Loucy (cell line): ENCODE measurements at regions not wholly inside any gene's neighbourhood (a gene's known extent, or its start where the extent isn't known, plus 50 kb on each side); places are given as distances from the start of the nearest gene placed in this dataset.

Source experiments
- H2AFZ ChIP-seq: fragments of 200-600 bp; sonication (generic); 2 replicates; pipeline ENCODE4 v1.6.0; 2016; ENCODE audit warnings: antibody characterized with exemption, mild to moderate bottlenecking, low read length, moderate library complexity
- H3F3A ChIP-seq: fragments of 200-600 bp; 2 replicates; pipeline ENCODE4 v1.6.0; 2016; ENCODE audit warnings: antibody characterized with exemption, low read depth, mild to moderate bottlenecking
- H3K27me3 ChIP-seq: fragments of 200-600 bp; sonication (generic); 2 replicates; pipeline ENCODE4 v1.6.1; 2014; ENCODE audit warnings: low read length, mild to moderate bottlenecking; ENCODE audit not compliant: insufficient read depth, poor library complexity, severe bottlenecking
- H3K36me3 ChIP-seq: fragments of 200-600 bp; sonication (generic); 2 replicates; pipeline ENCODE4 v1.6.1; 2016; ENCODE audit warnings: low read length; ENCODE audit not compliant: insufficient read depth
- H3K4me1 ChIP-seq: fragments of 200-600 bp; sonication (generic); 2 replicates; pipeline ENCODE4 v1.5.1; 2014; ENCODE audit warnings: low read length, mild to moderate bottlenecking; ENCODE audit not compliant: insufficient read depth, poor library complexity, severe bottlenecking
- H3K4me2 ChIP-seq: fragments of 200-600 bp; sonication (generic); 2 replicates; pipeline ENCODE4 v1.6.0; 2014; ENCODE audit warnings: antibody characterized with exemption, low read length, low read depth, mild to moderate bottlenecking; ENCODE audit not compliant: poor library complexity, severe bottlenecking
- H3K4me3 ChIP-seq: fragments of 200-600 bp; sonication (generic); 2 replicates; pipeline ENCODE4 v1.5.1; 2014; ENCODE audit warnings: low read length, mild to moderate bottlenecking, mixed read lengths; ENCODE audit not compliant: poor library complexity, severe bottlenecking
- H3K79me2 ChIP-seq: fragments of 200-600 bp; sonication (generic); 2 replicates; pipeline ENCODE4 v1.6.1; 2014; ENCODE audit warnings: low read length; ENCODE audit not compliant: insufficient read depth
- H3K9ac ChIP-seq: fragments of 200-600 bp; sonication (generic); 2 replicates; pipeline ENCODE4 v1.6.0; 2014; ENCODE audit warnings: mild to moderate bottlenecking, low read depth, low read length, moderate library complexity; ENCODE audit not compliant: poor library complexity, severe bottlenecking
- H3K9me2 ChIP-seq: fragments of 200-600 bp; sonication (generic); replicated peaks from 2 replicates; pipeline ENCODE4 v1.6.1; 2016; ENCODE audit warnings: low read depth, low read length, mixed read lengths
- H3K9me3 ChIP-seq: fragments of 200-600 bp; sonication (generic); 2 replicates; pipeline ENCODE4 v1.6.1; 2014; ENCODE audit warnings: mild to moderate bottlenecking, antibody characterized with exemption, low read length, low read depth; ENCODE audit not compliant: insufficient read depth
- H4K20me1 ChIP-seq: fragments of 200-600 bp; sonication (generic); 2 replicates; pipeline ENCODE4 v1.6.0; 2014; ENCODE audit warnings: antibody characterized with exemption, low read length, mild to moderate bottlenecking; ENCODE audit not compliant: insufficient read depth, poor library complexity, severe bottlenecking
- CTCF ChIP-seq: fragments of 200-600 bp; sonication (generic); conservative IDR thresholded peaks from 2 replicates; pipeline ENCODE4 v1.5.1; 2014; ENCODE audit warnings: mild to moderate bottlenecking, antibody characterized with exemption, low read length
- EZH2phosphoT487 ChIP-seq: fragments of 200-600 bp; IDR thresholded peaks from 2 replicates; pipeline ENCODE4 v1.6.1; 2018; ENCODE audit warnings: antibody characterized with exemption, mild to moderate bottlenecking, moderate library complexity, borderline replicate concordance

- no peak overlapping the region for H3K4me2 ChIP-seq
- H3K4me3 ChIP-seq = no peak overlapping the region
- no peaks in the 10 kb centered on the region for H3K9me2 ChIP-seq
- no peak overlapping the region for H2AFZ ChIP-seq
- no peak for TF ChIP-seq EZH2phosphoT487
- no peak for TF ChIP-seq CTCF
- H3K27me3 ChIP-seq = no peaks in the 10 kb centered on the region
- peaks cover 5% of the 10 kb centered on the region for H3K4me1 ChIP-seq
- no peak overlapping the region for H3K9ac ChIP-seq
- no peaks in the 10 kb centered on the region for H3K9me3 ChIP-seq
- H4K20me1 ChIP-seq = no peaks in the 10 kb centered on the region
- no peaks in the 10 kb centered on the region for H3K79me2 ChIP-seq
- H3F3A ChIP-seq = no peaks in the 10 kb centered on the region
- H3K36me3 ChIP-seq = no peaks in the 10 kb centered on the region
Observed at GRCh38 chr6:154925130-154925529, 70.0 kb upstream of the TIAM2 start.

GRCh38 chr6:154926366-154926765 is 68.7 kb upstream of the TIAM2 start:
- Histone ChIP-seq H3K4me3 (no peak overlapping the region), H3K79me2 (no peaks in the 10 kb centered on the region), H3K27me3 (no peaks in the 10 kb centered on the region), H3F3A (no peaks in the 10 kb centered on the region), H2AFZ (no peak overlapping the region), H3K9ac (no peak overlapping the region), H3K9me3 (no peaks in the 10 kb centered on the region), H4K20me1 (no peaks in the 10 kb centered on the region), H3K36me3 (no peaks in the 10 kb centered on the region), H3K9me2 (no peaks in the 10 kb centered on the region), H3K4me1 (peaks cover 4% of the 10 kb centered on the region), H3K4me2 (no peak overlapping the region)
- no peak for TF ChIP-seq EZH2phosphoT487
- TF ChIP-seq CTCF = no peak

- peak; percentile 91 for TF ChIP-seq CTCF
- TF ChIP-seq EZH2phosphoT487 = no peak
- H3K79me2 ChIP-seq = no peaks in the 10 kb centered on the region
- no peaks in the 10 kb centered on the region for H3K27me3 ChIP-seq
- no peaks in the 10 kb centered on the region for H3F3A ChIP-seq
- H3K4me2 ChIP-seq = no peak overlapping the region
- H3K9ac ChIP-seq = no peak overlapping the region
- no peaks in the 10 kb centered on the region for H3K36me3 ChIP-seq
- no peak overlapping the region for H3K4me3 ChIP-seq
- no peaks in the 10 kb centered on the region for H3K4me1 ChIP-seq
- no peak overlapping the region for H2AFZ ChIP-seq
- H3K9me3 ChIP-seq = no peaks in the 10 kb centered on the region
- no peaks in the 10 kb centered on the region for H3K9me2 ChIP-seq
- H4K20me1 ChIP-seq = no peaks in the 10 kb centered on the region
Observed at GRCh38 chr6:154928325-154928922, 66.7 kb upstream of the TIAM2 start.
